Heart right ventricle (tissue), 16 donors: ENCODE measurements at regions not wholly inside any gene's neighbourhood (a gene's known extent, or its start where the extent isn't known, plus 50 kb on each side); places are given as distances from the start of the nearest gene placed in this dataset.
"Not testable (repeated sequence)": the region's sequence is repeated elsewhere in the genome, so short reads cannot be mapped to it uniquely, and the experiment has no call there.

Experiments used
- ATAC-seq, 8 donors: fragments of 200-7000 bp; cut with Tn5 transposase; one replicate each; pipeline ENCODE4 v1.9.1; 2020; ENCODE audit warnings: mild to moderate bottlenecking in 8 of 8, moderate library complexity in 8 of 8, moderate number of reproducible peaks in 1 of 8
- DNase-seq, 2 donors: peaks; one replicate each; pipeline ENCODE4 v3.0.0-alpha.2; 2020
- H3K27ac ChIP-seq, 10 donors: fragments of 200-600 bp; sonication (generic) in 2 of 10; one replicate each; pipeline versions ENCODE4 v1.5.0 to v1.8.0; 2020 to 2022; ENCODE audit warnings: mild to moderate bottlenecking in 3 of 10
- H3K27me3 ChIP-seq, 7 donors: fragments of 200-600 bp; one replicate each; pipeline ENCODE4 v1.8.0; 2021 to 2022; ENCODE audit warnings: mild to moderate bottlenecking in 2 of 7
- H3K36me3 ChIP-seq, 9 donors: fragments of 200-600 bp; sonication (generic) in 1 of 9; one replicate each; pipeline versions ENCODE4 v1.5.0 to v1.8.0; 2020 to 2022; ENCODE audit warnings: mild to moderate bottlenecking in 2 of 9
- H3K4me1 ChIP-seq, 9 donors: fragments of 200-600 bp; sonication (generic) in 1 of 9; one replicate each; pipeline versions ENCODE4 v1.5.0 to v1.8.0; 2020 to 2022; ENCODE audit warnings: mild to moderate bottlenecking in 4 of 9
- H3K4me3 ChIP-seq, 10 donors: fragments of 200-600 bp; sonication (generic) in 2 of 10; one replicate each; pipeline versions ENCODE4 v1.5.0 to v1.8.0; 2020 to 2022; ENCODE audit warnings: mild to moderate bottlenecking in 7 of 10, moderate library complexity in 2 of 10
- H3K9me3 ChIP-seq, 11 donors: fragments of 200-600 bp in 10 of 11; sonication (generic) in 2 of 11; one replicate each; pipeline versions ENCODE4 v1.5.0 to v1.8.0; 2013 to 2022; ENCODE audit warnings: mild to moderate bottlenecking in 2 of 11, control low read depth in 1 of 11, moderate library complexity in 1 of 11
- CTCF ChIP-seq, 9 donors: fragments of 200-600 bp; sonication (generic) in 2 of 9; IDR thresholded peaks; one replicate each; pipeline versions ENCODE4 v1.5.0 to v1.8.0; 2021 to 2022; ENCODE audit warnings: antibody characterized with exemption in 9 of 9, mild to moderate bottlenecking in 5 of 9, moderate library complexity in 1 of 9
- WGBS, 2 donors: extraction: QIAGEN DNeasy Blood & Tissue Kit; methylation state at CpG; one replicate each; pipeline ENCODE4 v1.1.7; 2013; ENCODE audit warnings: inconsistent platforms in 1 of 2; 5-methylcytosine and 5-hydroxymethylcytosine counted together
- intact Hi-C, 10 donors: fragments of 100-400 bp; cut with DNase I; formaldehyde crosslinking; loops; one replicate each; pipeline versions ENCODE4 v1.11.1 to v1.14.2; 2022
- donor health status: Arrhythmogenic right ventricular cardiomyopathy.
- donor health status: ischemic (EF 13 %, LVEDD 7.1; RV severe dilation, severe dysfunction).
- donor health status: healthy with polysubstance abuse.
- donor health status: DM: no; HTN: yes; CAD: no.
- donor health status: DM: no; HTN: no; CAD: no.
- donor health status: ischemic (EF 25% LVEDD 6.9; RV normal size, moderate dysfunction).
- donor health status: ischemic (EF 25% LVEDD 5.7; RV mildly dilated, moderate dysfunction).
- donor health status: healthy.
- donor health status: DM: yes; HTN: yes; CAD: no.
- donor health status: Ischemic cardiomyopathy.
- donor health status: ischemic (EF 35%, LVEDD 5.7; RV mildly dilated, moderate dysfunction).
- donor health status: nonischemic (EF 11% LVEDD 7.7; RV severe dilation, severe dysfunction).
- donor health status: DM: yes; HTN: yes; CAD: no.
- donor health status: PGD.
- donor health status: ischemic (EF 29% LVEDD 5.4; RV normal size, mild dysfunction).
- donor health status: nonischemic (EF 23%, LVEDD 6.1; RV moderate dilation, normal function).

GRCh38 chr2:20949256-20949655 lies 94.6 kb downstream of the APOB start:
- Histone ChIP-seq H3K9me3 (no peaks in the 10 kb centered on the region), H3K27ac (no peak overlapping the region), H3K4me3 (no peak overlapping the region), H3K4me1 (no peaks in the 10 kb centered on the region), H3K36me3 (no peaks in the 10 kb centered on the region), H3K27me3 (peaks cover 0 to 23% (median 0%) of the 10 kb centered on the region in 7 donors)
- DNase-seq (no peak), ATAC-seq (no peak)
- intact Hi-C loops = no loop called here
- 68 to 70% methylated on average over 12 of the region's 12 CpGs for WGBS, 2 donors
- TF ChIP-seq CTCF (IDR thresholded peaks at IDR 0.05) = no peak

GRCh38 chr2:20946468-20946867 lies 97.4 kb downstream of the APOB start:
- intact Hi-C loops = no loop called here
- no peaks in the 10 kb centered on the region for H3K4me1 ChIP-seq
- peaks cover 0 to 19% (median 0%) of the 10 kb centered on the region in 7 donors for H3K27me3 ChIP-seq
- no peak for TF ChIP-seq CTCF (IDR thresholded peaks at IDR 0.05)
- ATAC-seq = no peak
- DNase-seq = no peak
- H3K36me3 ChIP-seq = no peaks in the 10 kb centered on the region
- H3K27ac ChIP-seq = no peak overlapping the region
- no peak overlapping the region for H3K4me3 ChIP-seq
- 74 to 76% methylated on average over 3 of the region's 3 CpGs for WGBS, 2 donors
- no peaks in the 10 kb centered on the region for H3K9me3 ChIP-seq

GRCh38 chr2:20943721-20944120 lies 100.2 kb downstream of the APOB start:
- 69 to 71% methylated on average over 6 of the region's 6 CpGs for WGBS, 2 donors
- ATAC-seq, H3K4me1 ChIP-seq, H3K4me3 ChIP-seq, intact Hi-C loops, H3K36me3 ChIP-seq, H3K9me3 ChIP-seq, H3K27ac ChIP-seq, DNase-seq: not testable (repeated sequence)
- peaks cover 0 to 27% (median 2%) of the 10 kb centered on the region in 7 donors for H3K27me3 ChIP-seq

GRCh38 chr2:20942646-20943125 lies 101.2 kb downstream of the APOB start:
- 63 to 66% methylated on average over 5 of the region's 5 CpGs for WGBS, 2 donors
- intact Hi-C loops = no loop called here
- peaks cover 0 to 27% (median 2%) of the 10 kb centered on the region in 7 donors for H3K27me3 ChIP-seq
- H3K4me3 ChIP-seq = no peak overlapping the region
- ATAC-seq (peak in 4 of 8 donors; percentile 61 to 86 (median 71)), DNase-seq (no peak)
- no peaks in the 10 kb centered on the region for H3K36me3 ChIP-seq
- peak overlapping the region in 2 of 10 donors; percentile 12 to 16 for H3K27ac ChIP-seq
- TF ChIP-seq CTCF (IDR thresholded peaks at IDR 0.05) = no peak
- no peaks in the 10 kb centered on the region for H3K9me3 ChIP-seq
- no peaks in the 10 kb centered on the region for H3K4me1 ChIP-seq

- Histone ChIP-seq H3K4me3 (no peak overlapping the region), H3K4me1 (no peaks in the 10 kb centered on the region), H3K27me3 (peaks cover 0 to 27% (median 2%) of the 10 kb centered on the region in 7 donors), H3K9me3 (no peaks in the 10 kb centered on the region), H3K27ac (no peak overlapping the region), H3K36me3 (no peaks in the 10 kb centered on the region)
- ATAC-seq (no peak), DNase-seq (no peak)
- TF ChIP-seq CTCF (IDR thresholded peaks at IDR 0.05) = no peak
- WGBS, 2 donors = 86 to 91% methylated on average over 7 of the region's 7 CpGs
- intact Hi-C loops = no loop called here
Measured at GRCh38 chr2:20940856-20941255, 103.0 kb downstream of the APOB start.
